H1 (cell line): ENCODE measurements at regions not wholly inside any gene's neighbourhood (a gene's known extent, or its start where the extent isn't known, plus 50 kb on each side); places are given as distances from the start of the nearest gene placed in this dataset.

Source experiments
- CTCF ChIA-PET: fragments of 300-600 bp; sonication (Branson Sonifier 250); formaldehyde crosslinking; loops from one replicate; lab custom pipeline; 2021; ENCODE audit not compliant: partially characterized antibody; lab: Charles Lee
- POLR2A ChIA-PET: fragments of 300-600 bp; sonication (Branson Sonifier 250); formaldehyde crosslinking; loops from one replicate; lab custom pipeline; 2021; ENCODE audit warnings: inconsistent platforms; ENCODE audit not compliant: partially characterized antibody; lab: Charles Lee
- DNase-seq, 2 experiments: peaks; one replicate each; pipeline versions ENCODE4 v3.0.0 to v3.0.0-alpha.2; 2010 to 2022; ENCODE audit warnings: low spot score in 2 of 2, low read depth in 1 of 2, mixed read lengths in 1 of 2
- FAIRE-seq: peaks from 2 replicates; lab custom pipeline; 2011; peaks lifted over from hg19 to GRCh38; lab: Jason Lieb, UNC
- H2AFZ ChIP-seq: 2 replicates; pipeline ENCODE4 v1.8.1; 2012; ENCODE audit warnings: low read length, inconsistent platforms
- H2AK5ac ChIP-seq: 2 replicates; pipeline ENCODE4 v1.6.1; 2013; ENCODE audit warnings: low read depth, low read length
- H2BK120ac ChIP-seq: replicated peaks from 2 replicates; pipeline ENCODE3; 2013; ENCODE audit warnings: low read depth, low read length, inconsistent platforms
- H2BK12ac ChIP-seq: 2 replicates; pipeline ENCODE4 v1.6.1; 2013; ENCODE audit warnings: low read depth, low read length
- H2BK15ac ChIP-seq: 2 replicates; pipeline ENCODE4 v1.6.1; 2013; ENCODE audit warnings: low read length
- H2BK20ac ChIP-seq: 2 replicates; pipeline ENCODE4 v1.6.1; 2013; ENCODE audit warnings: low read length
- H2BK5ac ChIP-seq: 2 replicates; pipeline ENCODE4 v1.6.1; 2013; ENCODE audit warnings: low read depth, low read length
- H3K14ac ChIP-seq: 2 replicates; pipeline ENCODE4 v1.6.1; 2013; ENCODE audit warnings: inconsistent platforms; ENCODE audit not compliant: insufficient read length
- H3K18ac ChIP-seq: 2 replicates; pipeline ENCODE4 v1.6.1; 2013; ENCODE audit warnings: low read length; ENCODE audit errors: extremely low read depth
- H3K23ac ChIP-seq: 2 replicates; pipeline ENCODE4 v1.6.1; 2013; ENCODE audit warnings: inconsistent platforms; ENCODE audit not compliant: insufficient read length
- H3K23me2 ChIP-seq: 2 replicates; pipeline ENCODE4 v1.6.1; 2013; ENCODE audit warnings: low read depth, low read length
- H3K27ac ChIP-seq: 2 replicates; pipeline ENCODE4 v1.6.1; 2011; ENCODE audit warnings: low read depth, low read length, inconsistent platforms
- H3K27me3 ChIP-seq, 4 experiments: replicated peaks in 1 of 4; 1 replicate in 1 of 4; 2 replicates in 3 of 4; pipeline versions ENCODE4 v1.6.1 to v1.8.1; 2011 to 2013; ENCODE audit warnings: low read length in 3 of 4, mild to moderate bottlenecking in 3 of 4, inconsistent platforms in 2 of 4, mixed read lengths in 2 of 4, moderate library complexity in 1 of 4; ENCODE audit not compliant: control insufficient read depth in 3 of 4, insufficient read depth in 3 of 4; ENCODE audit errors: extremely low read depth in 1 of 4
- H3K36me3 ChIP-seq, 4 experiments: 2 replicates each; pipeline versions ENCODE4 v1.6.1 to v1.8.1; 2011 to 2013; ENCODE audit warnings: mild to moderate bottlenecking in 4 of 4, low read length in 3 of 4, moderate library complexity in 2 of 4, control low read depth in 1 of 4, inconsistent platforms in 1 of 4; ENCODE audit not compliant: insufficient read depth in 4 of 4, control insufficient read depth in 2 of 4
- H3K4ac ChIP-seq: replicated peaks from 2 replicates; pipeline ENCODE3; 2013; ENCODE audit warnings: low read length, low read depth, mixed read lengths, inconsistent platforms; ENCODE audit not compliant: insufficient read length
- H3K4me1 ChIP-seq, 4 experiments: replicated peaks in 1 of 4; 1 replicate in 1 of 4; 2 replicates in 3 of 4; pipeline versions ENCODE4 v1.6.1 to v1.8.1; 2011 to 2013; ENCODE audit warnings: low read length in 3 of 4, inconsistent platforms in 2 of 4, mixed read lengths in 1 of 4; ENCODE audit not compliant: insufficient read depth in 4 of 4, control insufficient read depth in 3 of 4
- H3K4me2 ChIP-seq, 2 experiments: 2 replicates each; pipeline versions ENCODE4 v1.6.1 to v1.8.1; 2011 to 2013; ENCODE audit warnings: low read depth in 2 of 2, low read length in 2 of 2, control low read depth in 1 of 2, inconsistent platforms in 1 of 2, mild to moderate bottlenecking in 1 of 2; ENCODE audit not compliant: insufficient read depth in 1 of 2
- H3K4me3 ChIP-seq, 4 experiments: fragments of 200-600, 300-600 bp in 1 of 4; sonication (generic), shearing (Covaris generic), sonication (Bioruptor Twin) in 1 of 4; 2 replicates each; pipeline versions ENCODE4 v1.5.1 to v1.8.1; 2011 to 2016; ENCODE audit warnings: low read length in 4 of 4, low read depth in 3 of 4, control low read depth in 2 of 4, inconsistent platforms in 2 of 4, mild to moderate bottlenecking in 2 of 4, mixed read lengths in 1 of 4, moderate library complexity in 1 of 4; ENCODE audit not compliant: insufficient read depth in 2 of 4; ENCODE audit errors: extremely low read depth in 1 of 4
- H3K56ac ChIP-seq: replicated peaks from 2 replicates; pipeline ENCODE3; 2013; ENCODE audit warnings: low read depth, mild to moderate bottlenecking, mixed read lengths, low read length, inconsistent platforms; ENCODE audit not compliant: insufficient read length
- H3K79me1 ChIP-seq: 2 replicates; pipeline ENCODE4 v1.6.1; 2013; ENCODE audit warnings: low read depth, low read length, control low read depth
- H3K79me2 ChIP-seq, 2 experiments: 2 replicates each; pipeline versions ENCODE4 v1.6.1 to v1.8.1; 2012 to 2013; ENCODE audit warnings: low read length in 2 of 2, mild to moderate bottlenecking in 2 of 2, inconsistent platforms in 1 of 2; ENCODE audit not compliant: insufficient read depth in 2 of 2, control insufficient read depth in 1 of 2
- H3K9ac ChIP-seq, 4 experiments: replicated peaks in 1 of 4; 1 replicate in 1 of 4; 2 replicates in 3 of 4; pipeline versions ENCODE4 v1.6.1 to v1.8.1; 2011 to 2013; ENCODE audit warnings: low read depth in 3 of 4, low read length in 3 of 4, control low read depth in 2 of 4, mild to moderate bottlenecking in 2 of 4, moderate library complexity in 2 of 4, inconsistent platforms in 1 of 4; ENCODE audit errors: extremely low read depth in 1 of 4
- H3K9me3 ChIP-seq, 2 experiments: 2 replicates each; pipeline versions ENCODE4 v1.6.1 to v1.8.1; 2012 to 2013; ENCODE audit warnings: mild to moderate bottlenecking in 2 of 2, moderate library complexity in 2 of 2, control low read depth in 1 of 2, inconsistent platforms in 1 of 2, low read depth in 1 of 2, low read length in 1 of 2, mixed read lengths in 1 of 2; ENCODE audit not compliant: insufficient read depth in 2 of 2
- H4K20me1 ChIP-seq, 2 experiments: replicated peaks in 1 of 2; 2 replicates each; pipeline versions ENCODE3 to v1.8.1; 2011 to 2013; ENCODE audit warnings: inconsistent platforms in 2 of 2, low read length in 2 of 2, mild to moderate bottlenecking in 1 of 2; ENCODE audit not compliant: insufficient read depth in 2 of 2, control insufficient read depth in 1 of 2
- H4K5ac ChIP-seq: 2 replicates; pipeline ENCODE4 v1.6.1; 2013; ENCODE audit warnings: low read length, low read depth, mixed read lengths, inconsistent platforms; ENCODE audit not compliant: insufficient read length
- H4K8ac ChIP-seq: 2 replicates; pipeline ENCODE4 v1.8.0; 2013; ENCODE audit warnings: mild to moderate bottlenecking, moderate library complexity, low read length, inconsistent platforms; ENCODE audit not compliant: insufficient read depth; ENCODE audit errors: extremely low read depth
- H4K91ac ChIP-seq: replicated peaks from 2 replicates; pipeline ENCODE3; 2013; ENCODE audit warnings: low read length, mixed read lengths, inconsistent platforms; ENCODE audit not compliant: insufficient read length
- CBX5 ChIP-seq: fragments of 300-800, 300-1000 bp; sonication (generic); IDR thresholded peaks from 2 replicates; pipeline ENCODE4 v1.7.1; 2016; ENCODE audit warnings: antibody characterized with exemption, low read length, low read depth
- CREB1 ChIP-seq: IDR thresholded peaks from 2 replicates; pipeline ENCODE4 v1.6.1; 2012; ENCODE audit warnings: inconsistent platforms
- EZH2 ChIP-seq: fragments of 200-600 bp; sonication (generic); IDR thresholded peaks from 2 replicates; pipeline ENCODE4 v1.7.1; 2012; ENCODE audit warnings: low read depth, mild to moderate bottlenecking, moderate library complexity, low read length, inconsistent platforms; ENCODE audit not compliant: severe bottlenecking
- FOSL1 ChIP-seq: IDR thresholded peaks from 2 replicates; pipeline ENCODE4 v1.6.1; 2011; ENCODE audit warnings: mild to moderate bottlenecking, low read depth, low read length, moderate library complexity; ENCODE audit not compliant: insufficient read depth
- HDAC6 ChIP-seq: IDR thresholded peaks from one replicate; pipeline ENCODE4 v1.7.1; 2012; ENCODE audit warnings: low read depth, mild to moderate bottlenecking, inconsistent platforms, low read length, moderate library complexity
- JUN ChIP-seq: IDR thresholded peaks from 2 replicates; pipeline ENCODE4 v1.6.1; 2011; ENCODE audit warnings: low read depth, mild to moderate bottlenecking, improper control_type of control experiment, low read length
- SAP30 ChIP-seq: fragments of 300-600 bp; sonication (generic); IDR thresholded peaks from 2 replicates; pipeline ENCODE4 v1.7.1; 2012; ENCODE audit warnings: low read length, moderate library complexity, mild to moderate bottlenecking, inconsistent platforms; ENCODE audit not compliant: insufficient read depth, insufficient replicate concordance
- SIN3A ChIP-seq, 2 experiments: IDR thresholded peaks in 1 of 2; conservative IDR thresholded peaks in 1 of 2; 2 replicates each; pipeline ENCODE4 v1.6.1; 2011 to 2012; ENCODE audit warnings: low read length in 2 of 2, improper control_type of control experiment in 1 of 2, low read depth in 1 of 2, mild to moderate bottlenecking in 1 of 2
- SIRT6 ChIP-seq: IDR thresholded peaks from one replicate; pipeline ENCODE4 v1.7.1; 2012; ENCODE audit warnings: low read length, inconsistent platforms
- SIX5 ChIP-seq: IDR thresholded peaks from 2 replicates; pipeline ENCODE4 v1.6.1; 2011; ENCODE audit warnings: mild to moderate bottlenecking, low read depth, low read length
- SP1 ChIP-seq: IDR thresholded peaks from 2 replicates; pipeline ENCODE4 v1.6.1; 2011; ENCODE audit warnings: low read depth, low read length
- SP4 ChIP-seq: IDR thresholded peaks from 2 replicates; pipeline ENCODE4 v1.6.1; 2012; ENCODE audit warnings: low read length, inconsistent platforms
- TBP ChIP-seq: IDR thresholded peaks from 2 replicates; pipeline ENCODE4 v1.6.1; 2011; ENCODE audit warnings: low read depth, low read length, improper control_type of control experiment
- WGBS, 2 experiments: shearing (Covaris generic) in 1 of 2; methylation state at CpG; one replicate each; pipeline versions ENCODE4 v1.1.6 to v1.1.7; 2013 to 2015; ENCODE audit warnings: low lambda C conversion rate in 2 of 2, mixed read lengths in 2 of 2, inconsistent platforms in 1 of 2, low coverage in 1 of 2, missing lambda C conversion rate in 1 of 2; ENCODE audit not compliant: insufficient replicate concordance in 2 of 2, insufficient coverage in 1 of 2, insufficient read length in 1 of 2; ENCODE audit errors: extremely low coverage in 1 of 2, missing lambda C conversion rate in 1 of 2; 5-methylcytosine and 5-hydroxymethylcytosine counted together
- TF ChIP-seq, protein P1 (sequence below): IDR thresholded peaks from 2 replicates; pipeline ENCODE4 v1.6.1; 2012; ENCODE audit warnings: low read length, inconsistent platforms

DNA sequence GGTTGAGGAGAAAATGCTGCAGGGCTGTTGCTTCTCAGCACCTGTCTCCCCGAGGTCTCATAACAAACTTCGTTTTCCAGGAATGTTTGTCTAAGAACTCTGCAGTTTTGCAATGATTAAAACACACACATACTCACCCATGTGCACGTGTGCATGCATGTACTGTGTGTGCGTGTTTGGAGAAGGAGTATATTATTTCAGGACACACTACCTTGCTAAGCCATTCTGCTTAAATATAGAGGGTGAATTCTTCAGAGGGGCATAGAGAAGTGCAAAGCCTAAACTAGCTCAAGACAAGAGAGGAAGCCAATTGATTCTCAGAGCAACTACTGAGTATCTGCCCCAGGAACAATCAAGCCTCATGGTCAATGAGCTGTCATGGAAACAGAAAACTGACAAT is 298.4 kb upstream of the MGMT start:
- CTCF ChIA-PET = no interaction called here
- no peak for TF ChIP-seq JUN
- no peak for TF ChIP-seq HDAC6
- TF ChIP-seq SIRT6 = no peak
- TF ChIP-seq SAP30 = no peak
- no peak for TF ChIP-seq FOSL1
- TF ChIP-seq SP4 = no peak
- TF ChIP-seq SIX5 = no peak
- no peak for TF ChIP-seq SP1
- TF ChIP-seq EZH2 = no peak
- no peak for TF ChIP-seq SIN3A (conservative IDR thresholded peaks at IDR 0.05 in 1 of 2, IDR thresholded peaks at IDR 0.05 in 1 of 2; ENCODE audit: low read depth in 1 of 2, low read length in 2 of 2)
- TF ChIP-seq, protein P1, sequence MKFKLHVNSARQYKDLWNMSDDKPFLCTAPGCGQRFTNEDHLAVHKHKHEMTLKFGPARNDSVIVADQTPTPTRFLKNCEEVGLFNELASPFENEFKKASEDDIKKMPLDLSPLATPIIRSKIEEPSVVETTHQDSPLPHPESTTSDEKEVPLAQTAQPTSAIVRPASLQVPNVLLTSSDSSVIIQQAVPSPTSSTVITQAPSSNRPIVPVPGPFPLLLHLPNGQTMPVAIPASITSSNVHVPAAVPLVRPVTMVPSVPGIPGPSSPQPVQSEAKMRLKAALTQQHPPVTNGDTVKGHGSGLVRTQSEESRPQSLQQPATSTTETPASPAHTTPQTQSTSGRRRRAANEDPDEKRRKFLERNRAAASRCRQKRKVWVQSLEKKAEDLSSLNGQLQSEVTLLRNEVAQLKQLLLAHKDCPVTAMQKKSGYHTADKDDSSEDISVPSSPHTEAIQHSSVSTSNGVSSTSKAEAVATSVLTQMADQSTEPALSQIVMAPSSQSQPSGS = no peak
- TF ChIP-seq CBX5 = no peak
- TF ChIP-seq TBP = no peak
- no peak for TF ChIP-seq CREB1

More for the DNA sequence above, 298.4 kb upstream of the MGMT start:
- Histone ChIP-seq H3K4ac (no peak overlapping the region), H2BK120ac (no peak overlapping the region), H3K79me1 (no peaks in the 10 kb centered on the region), H3K36me3 (no peaks in the 10 kb centered on the region), H3K9me3 (no peaks in the 10 kb centered on the region), H3K9ac (no peak overlapping the region), H2BK5ac (no peak overlapping the region), H2AFZ (0 out of 2 replicates have a peak overlapping the region, but pooled peaks have one; percentile 50), H2BK12ac (no peak overlapping the region), H3K56ac (no peak overlapping the region), H3K4me1 (no peaks in the 10 kb centered on the region), H4K91ac (no peak overlapping the region), H2BK15ac (no peak overlapping the region), H3K18ac (no peak overlapping the region), H3K23me2 (no peaks in the 10 kb centered on the region), H3K23ac (no peak overlapping the region), H3K27me3 (no peaks in the 10 kb centered on the region), H4K8ac (no peak overlapping the region), H3K4me3 (no peak overlapping the region), H3K27ac (no peak overlapping the region), H2AK5ac (no peak overlapping the region), H3K79me2 (no peaks in the 10 kb centered on the region), H3K4me2 (no peak overlapping the region), H3K14ac (no peak overlapping the region), H2BK20ac (no peak overlapping the region), H4K5ac (no peak overlapping the region), H4K20me1 (no peaks in the 10 kb centered on the region)
- WGBS, 2 experiments = 91% methylated on average over 4 of the region's 4 CpGs; no CpG with 5 or more reads in 1 of the 2 experiments
- POLR2A ChIA-PET = no interaction called here
- FAIRE-seq (no peak), DNase-seq (no peak)
